PFSK-1 (cell line): ENCODE measurements at regions not wholly inside any gene's neighbourhood (a gene's known extent, or its start where the extent isn't known, plus 50 kb on each side); places are given as distances from the start of the nearest gene placed in this dataset.

ENCODE experiments used
- FOXP2 ChIP-seq: optimal IDR thresholded peaks from 2 replicates; pipeline ENCODE3; 2011; ENCODE audit warnings: borderline replicate concordance, control low read depth, inconsistent platforms; ENCODE audit not compliant: insufficient read depth; ENCODE audit errors: extremely low read length, extremely low read depth
- POLR2AphosphoS5 ChIP-seq: IDR thresholded peaks from 2 replicates; pipeline ENCODE4 v1.6.1; 2012; ENCODE audit warnings: low read depth, mild to moderate bottlenecking, control low read depth, low read length, moderate library complexity
- TAF1 ChIP-seq: IDR thresholded peaks from 2 replicates; pipeline ENCODE4 v1.6.1; 2012; ENCODE audit warnings: low read length, control low read depth, borderline replicate concordance; ENCODE audit not compliant: insufficient read depth

DNA sequence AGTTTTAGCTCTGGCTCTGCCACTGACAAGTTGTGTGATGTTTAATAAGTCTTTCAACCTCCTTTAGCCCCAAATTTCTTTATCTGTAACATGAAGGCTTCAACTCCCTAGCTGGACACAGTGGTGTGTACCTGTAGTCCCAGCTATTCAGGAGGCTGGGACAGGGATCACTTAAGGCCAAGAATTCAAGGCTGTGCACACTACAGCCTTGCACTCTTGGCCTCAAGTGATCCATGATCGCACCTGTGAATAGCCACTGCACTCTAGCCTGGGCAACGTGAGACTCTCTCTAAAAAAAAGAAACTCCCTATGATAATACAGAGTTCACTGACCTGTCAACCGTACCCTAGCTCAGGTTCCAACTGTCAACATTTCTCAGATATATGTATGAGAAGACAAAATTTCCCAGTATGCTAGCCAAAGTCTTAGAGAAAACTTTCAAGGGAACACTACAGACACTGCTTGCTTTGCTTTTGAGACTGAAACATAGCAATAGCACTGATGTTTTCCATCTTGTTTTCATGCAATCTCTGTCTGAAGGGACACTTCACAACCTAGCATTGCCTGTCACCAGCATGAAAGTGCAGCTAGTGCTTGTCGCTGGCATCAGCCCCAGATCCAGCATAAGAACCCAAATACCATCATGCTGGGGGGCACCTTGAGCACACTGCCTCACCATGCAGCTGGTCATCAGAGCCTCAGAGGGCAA is 51.6 kb upstream of the PTPN13 start:
- TF ChIP-seq FOXP2: no peak
- TF ChIP-seq TAF1: no peak
- TF ChIP-seq POLR2AphosphoS5: no peak
